ENCODE measurements at regions not wholly inside any gene's neighbourhood (a gene's known extent, or its start where the extent isn't known, plus 50 kb on each side); places are given as distances from the start of the nearest gene placed in this dataset.

DNA sequence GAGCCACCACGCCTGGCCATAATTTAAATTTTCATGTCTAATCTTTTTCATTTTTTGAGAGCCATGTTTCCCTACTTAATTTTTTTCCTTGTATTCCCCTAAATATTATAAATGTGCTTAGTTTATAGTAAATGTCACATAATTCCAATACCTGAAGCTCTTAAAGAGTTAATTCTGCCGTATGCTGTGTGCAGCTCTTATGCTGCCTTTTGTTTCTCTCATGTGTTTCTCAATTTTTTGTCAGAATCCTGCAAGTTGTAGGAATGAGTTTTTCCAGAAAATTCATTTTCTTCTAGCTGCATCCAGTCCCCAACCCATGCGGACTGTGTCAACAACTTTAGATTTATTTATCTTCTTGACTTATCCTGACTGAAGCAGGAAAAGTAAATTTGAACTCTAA lies 90.9 kb upstream of the ROBO2 start:
- TF ChIP-seq EP300 (IDR thresholded peaks at IDR 0.05) = no peak
- TF ChIP-seq POLR2A (IDR thresholded peaks at IDR 0.05; ENCODE audit: low read depth) = no peak
- TF ChIP-seq, protein P1, sequence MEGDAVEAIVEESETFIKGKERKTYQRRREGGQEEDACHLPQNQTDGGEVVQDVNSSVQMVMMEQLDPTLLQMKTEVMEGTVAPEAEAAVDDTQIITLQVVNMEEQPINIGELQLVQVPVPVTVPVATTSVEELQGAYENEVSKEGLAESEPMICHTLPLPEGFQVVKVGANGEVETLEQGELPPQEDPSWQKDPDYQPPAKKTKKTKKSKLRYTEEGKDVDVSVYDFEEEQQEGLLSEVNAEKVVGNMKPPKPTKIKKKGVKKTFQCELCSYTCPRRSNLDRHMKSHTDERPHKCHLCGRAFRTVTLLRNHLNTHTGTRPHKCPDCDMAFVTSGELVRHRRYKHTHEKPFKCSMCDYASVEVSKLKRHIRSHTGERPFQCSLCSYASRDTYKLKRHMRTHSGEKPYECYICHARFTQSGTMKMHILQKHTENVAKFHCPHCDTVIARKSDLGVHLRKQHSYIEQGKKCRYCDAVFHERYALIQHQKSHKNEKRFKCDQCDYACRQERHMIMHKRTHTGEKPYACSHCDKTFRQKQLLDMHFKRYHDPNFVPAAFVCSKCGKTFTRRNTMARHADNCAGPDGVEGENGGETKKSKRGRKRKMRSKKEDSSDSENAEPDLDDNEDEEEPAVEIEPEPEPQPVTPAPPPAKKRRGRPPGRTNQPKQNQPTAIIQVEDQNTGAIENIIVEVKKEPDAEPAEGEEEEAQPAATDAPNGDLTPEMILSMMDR (IDR thresholded peaks at IDR 0.05) = no peak
- TF ChIP-seq POLR2AphosphoS5 (IDR thresholded peaks at IDR 0.05) = no peak

All from esophagus muscularis mucosa (tissue), 4 donors.